Suprapubic skin (tissue), 4 donors: ENCODE measurements at regions not wholly inside any gene's neighbourhood (a gene's known extent, or its start where the extent isn't known, plus 50 kb on each side); places are given as distances from the start of the nearest gene placed in this dataset.

Source experiments
- EP300 ChIP-seq: sonication (generic); formaldehyde crosslinking; IDR thresholded peaks from one replicate; pipeline ENCODE4 v1.6.1; 2017; ENCODE audit warnings: antibody characterized with exemption
- POLR2A ChIP-seq, 2 donors: fragments of 450-650 bp; IDR thresholded peaks; one replicate each; pipeline ENCODE4 v1.6.1; 2017; ENCODE audit warnings: antibody characterized with exemption in 2 of 2, mild to moderate bottlenecking in 2 of 2, moderate library complexity in 2 of 2
- POLR2AphosphoS5 ChIP-seq, 3 donors: sonication (generic); formaldehyde crosslinking; IDR thresholded peaks; one replicate each; pipeline ENCODE4 v1.6.1; 2017; ENCODE audit warnings: antibody characterized with exemption in 3 of 3
- TF ChIP-seq, protein P1 (sequence below), 2 donors: fragments of 200-600 bp in 1 of 2; fragments of 450-650 bp in 1 of 2; sonication (generic) in 1 of 2; IDR thresholded peaks; one replicate each; pipeline ENCODE4 v1.5.1; 2016 to 2019; ENCODE audit warnings: antibody characterized with exemption in 2 of 2, mild to moderate bottlenecking in 1 of 2, moderate library complexity in 1 of 2

DNA sequence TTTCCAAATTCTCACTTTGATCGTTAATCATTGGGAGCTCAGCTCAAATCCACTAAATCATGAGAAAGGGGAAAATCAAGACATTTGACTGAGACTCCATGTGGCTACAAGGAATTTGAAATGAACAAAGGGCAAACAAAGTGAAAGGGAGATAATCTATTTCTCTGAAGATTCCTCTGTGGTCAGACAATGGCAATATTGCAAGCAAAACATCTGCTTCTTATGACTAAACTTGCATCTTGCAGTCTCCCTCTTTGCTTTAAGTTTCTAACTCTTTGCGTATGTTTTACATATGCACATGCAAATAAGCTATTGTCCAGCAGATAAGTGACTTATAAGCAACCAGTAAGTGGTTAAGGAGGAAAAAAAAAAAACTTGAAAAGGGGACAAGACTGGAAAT is 299.1 kb upstream of the NXPH2 start:
- TF ChIP-seq, protein P1, sequence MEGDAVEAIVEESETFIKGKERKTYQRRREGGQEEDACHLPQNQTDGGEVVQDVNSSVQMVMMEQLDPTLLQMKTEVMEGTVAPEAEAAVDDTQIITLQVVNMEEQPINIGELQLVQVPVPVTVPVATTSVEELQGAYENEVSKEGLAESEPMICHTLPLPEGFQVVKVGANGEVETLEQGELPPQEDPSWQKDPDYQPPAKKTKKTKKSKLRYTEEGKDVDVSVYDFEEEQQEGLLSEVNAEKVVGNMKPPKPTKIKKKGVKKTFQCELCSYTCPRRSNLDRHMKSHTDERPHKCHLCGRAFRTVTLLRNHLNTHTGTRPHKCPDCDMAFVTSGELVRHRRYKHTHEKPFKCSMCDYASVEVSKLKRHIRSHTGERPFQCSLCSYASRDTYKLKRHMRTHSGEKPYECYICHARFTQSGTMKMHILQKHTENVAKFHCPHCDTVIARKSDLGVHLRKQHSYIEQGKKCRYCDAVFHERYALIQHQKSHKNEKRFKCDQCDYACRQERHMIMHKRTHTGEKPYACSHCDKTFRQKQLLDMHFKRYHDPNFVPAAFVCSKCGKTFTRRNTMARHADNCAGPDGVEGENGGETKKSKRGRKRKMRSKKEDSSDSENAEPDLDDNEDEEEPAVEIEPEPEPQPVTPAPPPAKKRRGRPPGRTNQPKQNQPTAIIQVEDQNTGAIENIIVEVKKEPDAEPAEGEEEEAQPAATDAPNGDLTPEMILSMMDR (IDR thresholded peaks at IDR 0.05): no peak
- TF ChIP-seq EP300 (no peak), POLR2A (IDR thresholded peaks at IDR 0.05) (no peak), POLR2AphosphoS5 (IDR thresholded peaks at IDR 0.05) (no peak)
